ENCODE measurements at regions not wholly inside any gene's neighbourhood (a gene's known extent, or its start where the extent isn't known, plus 50 kb on each side); places are given as distances from the start of the nearest gene placed in this dataset.

DNA sequence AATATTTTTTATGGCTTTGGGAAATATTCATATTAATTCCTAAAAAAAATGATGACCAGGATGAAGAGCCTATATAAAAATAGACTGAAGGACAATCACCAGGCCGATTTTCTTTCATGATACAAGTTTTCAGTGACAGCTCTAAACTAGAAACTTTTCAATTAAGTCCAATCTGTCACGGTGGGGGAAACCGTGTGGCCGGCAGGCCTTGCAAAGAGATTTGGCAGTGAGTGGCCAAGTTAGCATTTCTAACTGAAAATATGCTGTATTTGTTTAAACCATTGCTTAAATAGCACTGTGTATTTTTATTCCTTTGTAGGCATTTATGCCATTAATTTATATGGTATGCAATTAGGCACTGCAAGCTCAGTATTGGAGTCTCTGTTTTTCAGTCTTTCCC, 294.5 kb upstream of the NRIP1 start:
- DNase-seq (ENCODE audit: extremely low read depth in 1 of 2, low read depth in 1 of 2) = no peak

DNA sequence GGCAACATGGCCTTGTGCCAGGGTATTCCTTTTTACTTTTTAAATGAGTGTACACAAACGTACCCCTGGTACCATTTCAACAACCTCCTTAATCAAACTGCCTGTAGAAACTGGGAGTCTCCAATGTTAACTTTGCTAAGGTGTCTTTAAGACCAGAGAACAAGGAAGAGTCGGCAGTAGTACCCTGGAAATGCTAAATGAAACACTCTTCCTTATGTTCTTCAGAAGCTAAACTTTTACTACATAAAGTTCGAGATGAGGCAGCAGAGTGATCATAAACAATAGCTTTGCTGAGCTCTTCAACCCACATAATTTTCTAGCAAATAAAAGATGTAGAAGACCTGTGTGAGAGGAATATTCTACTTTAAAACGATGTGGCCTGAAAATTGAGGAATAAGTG, 297.7 kb upstream of the NRIP1 start:
- no peak for DNase-seq (ENCODE audit: extremely low read depth in 1 of 2, low read depth in 1 of 2)

DNA sequence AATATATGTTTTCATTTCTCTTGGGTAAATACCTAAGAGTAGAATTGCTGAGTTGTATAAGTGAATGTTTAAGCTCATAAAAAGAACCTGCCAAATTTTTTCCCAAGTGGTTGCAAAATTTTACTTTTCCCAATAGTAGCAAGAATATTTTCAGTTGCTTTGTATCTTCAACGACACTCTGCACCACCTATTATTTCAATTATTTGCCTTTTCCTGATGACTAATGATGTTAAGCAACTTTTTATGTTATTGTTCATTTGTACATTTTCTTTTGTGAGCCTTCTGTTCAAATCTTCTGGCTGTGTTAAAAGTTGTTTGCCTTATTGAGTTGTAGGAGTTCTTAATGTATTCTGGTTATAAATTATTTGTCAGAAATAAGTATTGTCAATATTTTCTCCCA, 299.1 kb upstream of the NRIP1 start:
- no peak for DNase-seq (ENCODE audit: extremely low read depth in 1 of 2, low read depth in 1 of 2)

DNA sequence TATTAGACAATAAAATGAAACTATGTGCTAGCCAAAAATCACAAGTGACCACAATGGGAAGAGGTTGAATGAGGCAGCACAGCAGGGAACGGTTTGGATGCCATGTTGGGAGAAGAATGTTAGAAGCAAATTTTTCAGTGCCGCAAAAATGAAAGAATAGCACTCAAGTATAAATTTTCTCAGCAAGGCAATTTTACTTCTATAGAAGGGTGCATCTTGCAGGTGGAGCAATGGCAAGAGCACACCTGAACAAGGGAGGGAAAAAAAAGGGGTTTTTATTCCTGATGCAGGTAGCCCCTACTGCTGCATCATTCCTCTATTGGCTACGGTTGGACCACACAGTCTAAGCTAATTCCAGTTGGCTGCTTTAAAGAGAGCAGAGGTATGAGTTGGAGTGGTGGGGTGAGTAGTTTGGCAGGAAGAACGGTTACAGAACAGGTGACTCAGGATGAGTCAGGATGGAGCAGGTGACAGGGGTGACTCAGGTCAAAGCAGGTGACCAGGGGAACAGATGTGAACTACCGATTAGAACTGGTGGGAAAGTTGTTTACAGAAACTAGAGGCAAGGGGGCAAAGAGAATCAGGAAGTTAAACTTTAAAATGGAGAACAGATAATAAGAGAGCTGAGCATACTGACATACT, 301.1 kb upstream of the NRIP1 start:
- no peak for DNase-seq (ENCODE audit: extremely low read depth in 1 of 2, low read depth in 1 of 2)

DNA sequence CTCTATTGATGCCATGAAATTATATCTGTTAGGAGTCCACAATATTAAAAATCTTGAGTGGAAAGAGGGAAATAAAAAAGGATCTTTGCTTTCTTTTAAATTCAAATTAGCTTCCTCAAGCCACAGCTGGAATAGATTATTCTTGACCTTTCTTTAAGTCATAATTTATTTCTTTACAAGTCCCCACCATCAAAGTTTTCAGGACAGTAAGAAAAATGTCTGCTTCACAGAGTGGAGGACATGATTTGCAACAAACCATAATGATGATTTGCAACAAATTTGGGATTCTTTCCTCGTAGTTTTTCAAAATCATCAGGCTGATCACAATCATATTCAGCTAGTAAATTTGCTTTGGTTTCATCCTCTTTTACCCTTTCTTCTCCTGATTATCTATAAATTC, 301.8 kb upstream of the NRIP1 start:
- no peak for DNase-seq (ENCODE audit: extremely low read depth in 1 of 2, low read depth in 1 of 2)

DNA sequence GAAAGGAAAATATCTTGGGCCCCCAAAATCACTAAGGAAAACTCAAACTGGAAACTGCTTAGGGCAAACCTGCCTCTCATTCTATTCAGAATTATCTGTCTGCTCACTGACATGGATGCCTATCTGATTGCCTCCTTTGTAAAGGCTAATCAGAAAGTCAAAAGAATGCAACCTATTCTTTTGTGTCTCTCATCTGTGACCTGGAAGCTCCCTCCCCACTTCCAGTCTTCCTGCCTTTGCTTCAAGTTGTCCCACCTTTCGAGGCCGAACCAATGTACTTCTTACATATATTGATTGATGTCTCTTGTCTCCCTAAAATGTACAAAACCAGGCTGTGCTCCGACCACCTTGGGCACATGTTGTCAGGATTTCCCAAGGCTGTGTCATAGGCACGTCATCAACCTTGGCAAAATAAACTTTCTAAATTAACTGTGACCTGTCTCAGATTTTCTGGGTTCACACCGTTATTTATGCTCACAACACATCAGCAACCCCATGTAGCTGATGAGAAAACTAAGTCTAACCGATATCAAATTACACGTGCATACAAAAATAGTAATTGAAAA, 302.3 kb upstream of the NRIP1 start:
- DNase-seq (ENCODE audit: extremely low read depth in 1 of 2, low read depth in 1 of 2) = no peak

DNA sequence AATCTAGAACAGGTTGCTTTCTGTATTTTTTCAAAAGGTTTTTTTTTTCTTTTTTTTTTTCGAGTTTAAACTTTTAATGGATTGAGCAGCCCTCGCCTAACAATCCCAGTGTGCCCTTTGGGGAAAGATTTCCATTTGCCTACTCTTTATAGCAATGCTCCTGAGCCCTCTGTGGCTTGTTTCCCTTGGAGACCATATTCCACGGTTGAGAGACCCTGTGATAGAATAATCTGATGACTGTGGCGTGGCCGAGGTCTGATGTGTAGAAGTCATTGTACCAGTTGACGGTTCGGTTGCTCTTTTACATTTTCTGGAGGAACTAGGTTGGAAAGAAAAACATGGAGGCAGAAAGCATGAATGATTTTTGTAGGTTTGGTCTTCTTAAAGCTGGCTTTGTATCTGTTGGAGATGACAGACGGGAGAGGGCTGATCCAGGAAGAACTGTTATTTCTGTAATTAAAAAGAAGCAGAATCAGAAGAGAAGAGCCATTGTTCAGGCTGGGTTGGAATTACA, 305.7 kb upstream of the NRIP1 start:
- no peak for DNase-seq (ENCODE audit: extremely low read depth in 1 of 2, low read depth in 1 of 2)

DNA sequence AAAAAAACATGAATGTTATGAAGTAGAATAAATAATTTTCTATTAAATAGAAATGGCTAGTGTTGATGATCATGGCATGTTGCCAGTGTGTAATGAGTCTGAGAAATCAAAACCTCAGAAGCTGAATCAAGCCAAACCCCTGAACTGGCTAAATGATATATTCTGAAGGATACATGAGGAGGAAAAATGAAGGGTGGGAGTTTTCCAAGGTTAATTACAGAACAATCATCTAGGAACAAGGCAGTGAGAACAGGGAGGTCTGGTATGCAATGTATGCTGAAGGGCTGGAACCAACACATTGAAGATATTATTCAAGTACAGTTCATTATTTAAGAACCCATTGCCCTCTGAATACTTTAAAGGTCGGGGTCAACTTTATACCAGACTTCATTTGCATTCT, 309.1 kb upstream of the NRIP1 start:
- no peak for DNase-seq (ENCODE audit: extremely low read depth in 1 of 2, low read depth in 1 of 2)

DNA sequence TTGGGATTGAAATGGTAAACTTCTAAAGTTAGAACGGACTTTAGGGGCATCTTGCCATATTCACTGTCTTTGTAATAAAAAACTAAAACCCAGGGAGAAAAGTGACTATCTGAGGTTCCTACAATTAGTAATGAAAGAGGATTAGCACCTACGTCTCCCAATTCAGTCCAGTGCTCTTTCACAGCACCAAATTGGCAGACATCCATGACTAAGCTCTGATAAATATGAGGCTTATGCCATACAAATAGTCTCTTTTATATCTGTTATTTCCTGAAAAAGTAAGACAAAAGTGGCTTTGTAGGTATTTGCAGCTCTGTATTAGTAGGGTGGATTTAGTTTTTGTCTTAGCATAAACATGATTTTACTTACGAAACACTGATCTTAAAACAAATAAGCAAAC, 315.0 kb upstream of the NRIP1 start:
- no peak for DNase-seq (ENCODE audit: extremely low read depth in 1 of 2, low read depth in 1 of 2)

DNA sequence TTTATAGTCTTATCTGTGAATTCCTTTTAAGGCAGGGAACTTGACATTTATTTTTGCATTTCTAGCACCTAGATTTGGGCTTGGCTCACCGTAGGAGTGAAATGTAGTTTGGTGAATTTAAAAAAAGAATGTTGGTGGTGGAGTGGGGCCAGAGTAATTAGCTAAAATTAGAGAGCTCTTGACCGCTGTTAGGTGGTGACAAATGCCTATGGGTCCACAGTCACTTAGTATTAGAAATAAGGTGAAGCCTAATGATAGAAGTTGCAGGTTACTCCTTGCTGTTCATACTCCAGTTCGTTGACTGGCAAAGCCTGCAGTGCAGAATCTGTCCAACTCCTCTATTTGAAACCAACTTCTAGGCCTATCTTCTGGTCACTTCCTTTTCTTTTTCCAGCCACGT, 318.8 kb upstream of the NRIP1 start:
- no peak for DNase-seq (ENCODE audit: extremely low read depth in 1 of 2, low read depth in 1 of 2)

DNA sequence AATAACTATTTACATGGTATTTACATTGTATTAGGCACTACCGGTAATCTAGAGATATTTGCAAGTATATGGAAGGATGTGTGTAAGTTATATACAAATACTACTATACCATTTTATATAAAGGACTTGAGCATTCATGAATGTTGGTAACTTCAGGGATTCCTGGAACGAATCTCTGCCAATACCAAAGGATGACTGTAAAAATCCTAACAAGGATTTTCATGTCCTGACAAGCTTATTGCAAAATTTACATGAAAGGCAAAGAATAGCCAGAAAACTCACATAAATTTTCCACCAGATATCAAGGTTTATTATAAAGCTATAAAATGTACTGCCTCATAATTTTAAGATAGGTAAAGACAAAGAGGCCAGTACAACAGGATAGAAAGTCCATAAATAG, 325.2 kb upstream of the NRIP1 start:
- no peak for DNase-seq (ENCODE audit: extremely low read depth in 1 of 2, low read depth in 1 of 2)

DNA sequence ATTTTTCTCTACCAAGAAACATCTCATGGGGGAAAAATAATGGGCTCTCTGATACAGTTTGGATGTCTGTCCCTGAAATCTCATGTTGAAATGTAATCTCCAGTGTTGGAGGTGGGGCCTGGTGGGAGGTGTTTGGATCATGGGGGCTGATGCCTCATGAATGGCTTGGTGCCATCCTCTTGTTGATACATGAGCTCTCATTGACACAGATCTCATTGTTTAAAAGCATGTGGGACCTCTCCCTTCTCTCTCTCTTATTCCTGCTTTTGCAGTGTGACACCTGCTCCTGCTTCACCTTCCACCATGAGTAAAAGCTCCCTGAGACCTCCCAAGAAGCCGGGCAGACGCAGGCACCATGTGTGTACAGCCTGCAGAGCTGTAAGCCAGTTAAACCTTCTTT, 332.5 kb upstream of the NRIP1 start:
- no peak for DNase-seq (ENCODE audit: extremely low read depth in 1 of 2, low read depth in 1 of 2)

DNA sequence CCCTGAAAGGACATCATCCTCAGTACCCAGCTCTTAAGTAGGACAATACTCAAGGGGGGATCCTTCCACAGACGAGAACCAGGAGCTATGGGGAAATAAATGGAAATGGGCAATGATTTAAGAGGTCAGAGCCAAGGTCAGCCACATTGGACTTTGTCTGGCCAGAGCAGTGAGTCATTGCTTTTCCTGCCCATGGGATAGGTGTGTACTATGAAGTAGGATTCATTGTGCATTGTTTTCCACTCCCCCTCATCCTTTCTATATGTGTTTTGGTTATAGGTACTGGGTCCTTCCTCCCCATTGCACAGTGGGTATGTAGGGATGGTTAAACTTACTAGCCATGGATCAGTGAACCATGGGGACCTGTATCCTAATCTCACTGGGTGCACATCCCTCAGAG, 328.9 kb upstream of the USP25 start:
- DNase-seq (ENCODE audit: extremely low read depth in 1 of 2, low read depth in 1 of 2) = no peak

DNA sequence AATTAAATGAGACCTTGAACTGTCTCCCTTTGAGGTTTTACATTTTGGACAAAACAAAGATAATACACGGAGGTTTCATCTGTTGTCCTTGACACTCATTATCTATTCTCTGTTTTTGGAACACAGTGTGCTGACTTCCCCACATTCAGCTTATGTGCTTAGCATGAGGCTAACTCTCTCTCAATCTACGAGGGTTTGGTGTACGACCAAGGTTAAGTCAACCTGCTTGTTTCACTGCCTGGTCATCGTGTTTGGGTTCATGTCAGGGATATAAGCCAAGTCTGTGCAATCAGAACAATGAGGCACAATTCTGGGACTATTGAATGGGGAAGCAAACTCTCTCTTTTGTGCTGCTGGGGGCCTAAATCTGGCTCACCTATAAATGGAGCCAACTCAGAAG, 328.5 kb upstream of the USP25 start:
- no peak for DNase-seq (ENCODE audit: extremely low read depth in 1 of 2, low read depth in 1 of 2)

DNA sequence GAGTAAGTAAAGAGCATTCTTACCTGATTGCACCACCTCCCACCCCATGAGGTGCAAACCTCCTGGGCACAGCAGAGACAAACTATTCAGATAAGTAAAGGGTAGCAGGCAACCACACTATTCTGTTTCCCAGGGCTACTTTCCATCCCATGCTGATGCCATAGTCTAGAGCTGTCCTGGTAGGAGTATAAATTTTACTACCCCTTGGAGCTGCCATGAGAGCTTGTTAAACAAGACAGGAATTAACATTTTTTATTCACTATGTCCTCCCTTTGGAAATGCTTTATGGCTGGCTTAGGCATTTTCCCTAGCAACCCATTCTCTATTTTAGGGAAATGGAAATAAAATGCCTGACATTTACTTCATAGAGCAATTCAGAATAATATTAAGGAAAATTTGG, 324.6 kb upstream of the USP25 start:
- no peak for DNase-seq (ENCODE audit: extremely low read depth in 1 of 2, low read depth in 1 of 2)

DNA sequence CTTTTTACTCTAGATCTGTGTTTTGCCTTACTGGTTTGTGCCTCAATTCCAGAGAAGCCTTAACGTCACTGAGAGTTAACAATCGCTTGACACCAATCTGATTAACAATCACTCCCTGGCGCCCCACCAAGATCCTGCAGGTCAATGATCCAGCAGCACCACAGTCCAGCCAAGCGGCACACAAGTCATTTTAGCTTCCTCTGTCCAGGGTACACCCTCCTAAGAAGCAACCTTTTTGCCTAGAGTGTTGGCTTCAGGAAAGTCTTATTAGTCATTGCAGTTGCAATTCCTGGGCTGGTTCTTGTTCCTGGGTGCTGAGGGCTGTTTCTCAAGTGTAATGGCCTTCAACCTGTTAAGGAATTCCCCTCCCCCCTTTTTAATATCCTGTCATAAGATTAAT, 323.0 kb upstream of the USP25 start:
- no peak for DNase-seq (ENCODE audit: extremely low read depth in 1 of 2, low read depth in 1 of 2)

DNA sequence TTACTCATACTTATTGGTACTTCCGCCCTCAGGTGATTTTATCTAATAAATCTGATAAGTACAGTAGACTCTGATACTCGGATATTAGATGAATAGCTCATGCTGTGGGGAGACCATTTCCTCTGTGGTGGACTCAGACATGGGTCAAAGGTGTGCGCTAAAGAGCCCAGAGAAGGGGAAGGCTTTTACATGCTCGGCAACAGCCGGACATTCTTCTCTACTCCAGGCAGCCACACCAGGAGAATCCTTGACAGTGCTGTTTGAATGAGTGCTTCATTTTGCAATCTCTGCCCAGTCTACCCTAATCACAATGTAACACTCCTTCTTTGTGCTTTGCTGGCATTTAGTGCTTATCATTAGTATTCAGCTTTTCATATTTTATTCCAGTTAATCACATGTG, 322.2 kb upstream of the USP25 start:
- no peak for DNase-seq (ENCODE audit: extremely low read depth in 1 of 2, low read depth in 1 of 2)

DNA sequence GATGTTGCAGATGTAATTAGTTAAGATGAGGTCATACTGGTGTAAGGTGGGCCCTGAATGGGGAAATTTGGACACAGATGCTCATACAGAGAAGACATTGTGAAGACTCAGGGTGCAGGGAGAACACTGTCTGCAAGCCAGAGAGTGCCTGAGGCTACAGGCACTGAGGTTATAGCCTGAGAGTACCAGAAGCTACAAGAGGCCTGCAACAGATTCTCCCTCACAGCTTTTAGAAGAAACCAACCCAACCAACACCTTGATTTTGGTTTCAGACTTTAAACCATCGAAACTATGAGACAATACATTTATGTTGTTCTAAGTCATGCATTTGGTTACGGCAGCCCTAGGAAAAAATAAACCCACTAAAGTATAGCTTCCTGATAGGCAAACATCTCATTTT, 321.7 kb upstream of the USP25 start:
- no peak for DNase-seq (ENCODE audit: extremely low read depth in 1 of 2, low read depth in 1 of 2)

DNA sequence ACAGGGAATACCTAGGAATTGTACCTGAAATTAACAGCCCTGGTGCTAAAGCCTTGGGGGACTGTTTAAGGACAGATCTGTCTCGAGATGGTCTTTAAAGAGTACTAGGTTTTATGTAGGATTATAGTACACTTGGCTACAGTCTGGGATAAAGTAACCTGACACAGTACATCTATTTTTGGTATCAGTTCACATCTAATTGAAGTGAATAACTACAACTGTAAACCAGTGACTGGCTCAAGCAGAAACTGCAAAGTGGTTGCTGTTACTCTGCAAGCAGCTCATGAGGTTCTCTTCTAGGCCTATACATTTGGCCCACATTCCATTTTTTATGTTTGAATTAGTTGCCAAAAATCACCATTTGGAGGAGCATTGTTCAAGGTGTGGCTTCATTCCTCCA, 320.8 kb upstream of the USP25 start:
- DNase-seq (ENCODE audit: extremely low read depth in 1 of 2, low read depth in 1 of 2) = no peak

DNA sequence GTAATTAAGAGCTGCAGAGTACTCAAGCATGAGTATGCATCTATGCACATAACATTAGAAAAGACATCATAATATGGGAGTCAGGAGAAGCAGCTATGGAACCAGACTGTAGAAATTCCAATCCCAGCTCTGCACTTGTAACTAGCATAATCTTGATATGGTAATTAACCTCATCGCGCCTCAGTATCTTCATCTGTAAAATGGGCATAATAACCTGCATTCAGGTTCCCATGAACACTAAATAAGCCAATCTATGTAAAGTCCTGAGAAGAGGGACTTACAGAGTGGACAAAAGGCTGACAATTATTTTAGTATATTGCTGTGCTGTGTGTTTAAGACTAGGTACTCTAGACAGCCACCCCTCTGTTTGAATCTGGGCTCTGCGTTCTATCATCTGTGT, 318.9 kb upstream of the USP25 start:
- no peak for DNase-seq (ENCODE audit: extremely low read depth in 1 of 2, low read depth in 1 of 2)

DNA sequence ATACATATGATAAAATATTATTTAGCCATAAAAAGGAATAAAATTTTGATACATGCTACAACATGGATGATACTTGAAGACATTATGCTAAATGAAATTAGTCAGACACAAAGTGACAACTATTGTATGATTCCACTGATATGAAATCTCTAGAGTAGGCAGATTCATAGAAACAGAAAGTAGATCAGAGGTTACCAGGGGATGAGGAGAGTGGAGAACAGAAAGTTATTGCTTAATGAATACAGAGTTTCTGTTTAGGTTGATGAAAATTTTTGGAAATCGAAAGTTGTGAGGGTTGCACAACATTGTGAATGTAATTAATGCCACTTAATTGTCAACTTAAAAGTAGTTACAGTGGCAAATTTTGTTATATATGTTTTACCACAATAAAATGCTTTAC, 315.7 kb upstream of the USP25 start:
- DNase-seq (ENCODE audit: extremely low read depth in 1 of 2, low read depth in 1 of 2) = no peak

DNA sequence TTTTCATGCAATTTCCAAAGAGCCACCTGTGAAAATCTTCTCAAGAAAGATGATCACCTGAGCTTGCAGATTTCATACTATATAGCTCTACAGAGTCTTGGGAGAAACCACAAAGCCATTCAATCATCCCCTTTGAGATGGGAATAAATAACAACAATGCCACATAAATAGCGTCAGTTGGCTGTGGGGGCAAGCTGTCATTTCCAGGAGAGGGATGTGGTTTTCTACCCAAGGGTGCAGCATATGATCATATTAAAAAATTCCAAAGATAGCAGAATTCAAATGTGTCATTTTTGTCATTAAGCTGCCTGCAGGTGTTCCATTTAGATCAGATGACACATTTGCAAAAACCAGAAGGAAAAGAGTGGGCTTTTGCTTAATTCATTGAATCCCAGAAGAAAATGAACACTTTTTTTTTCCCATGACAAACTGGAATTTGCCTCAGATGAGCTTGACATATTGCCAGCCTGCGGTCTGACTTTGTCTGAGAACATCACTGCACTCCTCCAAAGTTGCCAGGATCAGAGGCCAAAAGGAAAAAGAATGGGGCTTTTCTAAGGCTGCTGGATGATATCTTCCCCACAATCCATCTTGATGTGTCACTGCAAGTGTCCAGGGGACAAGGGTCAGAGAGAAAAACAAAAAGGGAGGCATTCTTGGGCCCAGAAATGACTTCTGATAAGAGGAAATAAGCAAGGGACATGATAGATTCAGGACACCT, 314.1 kb upstream of the USP25 start:
- no peak for DNase-seq (ENCODE audit: extremely low read depth in 1 of 2, low read depth in 1 of 2)

All from stimulated activated CD8-positive, alpha-beta memory T cell treated with anti-CD3 and anti-CD28 coated beads, Interleukin-7, amount 100 ng/mL, for 48 hours (primary cell).